ENCODE measurements at regions not wholly inside any gene's neighbourhood (a gene's known extent, or its start where the extent isn't known, plus 50 kb on each side); places are given as distances from the start of the nearest gene placed in this dataset.
A peak's percentile ranks its signal among the peaks of the same experiment; 100 is the strongest.

GRCh38 chr2:53473775-53474311 is 293.8 kb upstream of the CHAC2 start:
- Mint-ChIP-seq H3K27me3 (ENCODE audit: insufficient read depth) (no peaks in the 10 kb centered on the region), H3K4me1 (no peaks in the 10 kb centered on the region), H3K9me3 (no peaks in the 10 kb centered on the region), H3K36me3 (ENCODE audit: low read depth) (no peaks in the 10 kb centered on the region), H3K27ac (no peak overlapping the region), H3K4me3 (no peak overlapping the region)
- H3K9ac ChIP-seq (ENCODE audit: extremely low read depth, low read length, poor library complexity, severe bottlenecking) = no peak overlapping the region
- no peaks in the 10 kb centered on the region for H3K27me3 ChIP-seq (ENCODE audit: control insufficient read depth, insufficient read depth, low read length, poor library complexity, severe bottlenecking)
- H3K36me3 ChIP-seq (ENCODE audit: control insufficient read depth, insufficient read depth, low read length) = no peaks in the 10 kb centered on the region
- DNase-seq = no peak
- TF ChIP-seq CTCF (conservative IDR thresholded peaks at IDR 0.05) = no peak
- no peak overlapping the region for H3K27ac ChIP-seq (ENCODE audit: low read depth, low read length)
- no peaks in the 10 kb centered on the region for H3K4me1 ChIP-seq (ENCODE audit: control insufficient read depth, insufficient read depth, low read length)
- no peak overlapping the region for H3K4me3 ChIP-seq (ENCODE audit: low read length)
- 91% methylated on average over 3 of the region's 3 CpGs; no CpG with 5 or more reads in 1 of the 2 experiments for WGBS, 2 experiments (ENCODE audit: insufficient coverage in 1 of 2, insufficient read length in 1 of 2)
- no peaks in the 10 kb centered on the region for H3K9me3 ChIP-seq (ENCODE audit: control insufficient read depth, low read length)

GRCh38 chr2:53473236-53473635 is 294.4 kb upstream of the CHAC2 start:
- H3K9ac ChIP-seq (ENCODE audit: extremely low read depth, low read length, poor library complexity, severe bottlenecking) = no peak overlapping the region
- TF ChIP-seq CTCF (conservative IDR thresholded peaks at IDR 0.05) = peak; percentile 71
- Mint-ChIP-seq H3K36me3 (ENCODE audit: low read depth) (no peaks in the 10 kb centered on the region), H3K27me3 (ENCODE audit: insufficient read depth) (no peaks in the 10 kb centered on the region), H3K4me1 (no peaks in the 10 kb centered on the region), H3K4me3 (no peak overlapping the region), H3K27ac (no peak overlapping the region), H3K9me3 (no peaks in the 10 kb centered on the region)
- no peaks in the 10 kb centered on the region for H3K27me3 ChIP-seq (ENCODE audit: control insufficient read depth, insufficient read depth, low read length, poor library complexity, severe bottlenecking)
- DNase-seq = peak; percentile 61
- no peaks in the 10 kb centered on the region for H3K9me3 ChIP-seq (ENCODE audit: control insufficient read depth, low read length)
- H3K36me3 ChIP-seq (ENCODE audit: control insufficient read depth, insufficient read depth, low read length) = no peaks in the 10 kb centered on the region
- no peak overlapping the region for H3K27ac ChIP-seq (ENCODE audit: low read depth, low read length)
- no peak overlapping the region for H3K4me3 ChIP-seq (ENCODE audit: low read length)
- 60 to 87% methylated on average over 1 to 4 of the region's 4 CpGs for WGBS, 2 experiments (ENCODE audit: insufficient coverage in 1 of 2, insufficient read length in 1 of 2)
- no peaks in the 10 kb centered on the region for H3K4me1 ChIP-seq (ENCODE audit: control insufficient read depth, insufficient read depth, low read length)

- 91 to 94% methylated on average over 2 to 4 of the region's 4 CpGs for WGBS, 2 experiments (ENCODE audit: insufficient coverage in 1 of 2, insufficient read length in 1 of 2)
- Mint-ChIP-seq H3K9me3 (no peaks in the 10 kb centered on the region), H3K4me3 (no peak overlapping the region), H3K27me3 (ENCODE audit: insufficient read depth) (no peaks in the 10 kb centered on the region), H3K4me1 (peaks cover 4% of the 10 kb centered on the region), H3K36me3 (ENCODE audit: low read depth) (no peaks in the 10 kb centered on the region), H3K27ac (no peak overlapping the region)
- no peak overlapping the region for H3K27ac ChIP-seq (ENCODE audit: low read depth, low read length)
- no peak for TF ChIP-seq CTCF (conservative IDR thresholded peaks at IDR 0.05)
- DNase-seq = no peak
- no peak overlapping the region for H3K4me3 ChIP-seq (ENCODE audit: low read length)
- no peaks in the 10 kb centered on the region for H3K27me3 ChIP-seq (ENCODE audit: control insufficient read depth, insufficient read depth, low read length, poor library complexity, severe bottlenecking)
- no peaks in the 10 kb centered on the region for H3K36me3 ChIP-seq (ENCODE audit: control insufficient read depth, insufficient read depth, low read length)
- no peaks in the 10 kb centered on the region for H3K4me1 ChIP-seq (ENCODE audit: control insufficient read depth, insufficient read depth, low read length)
- no peak overlapping the region for H3K9ac ChIP-seq (ENCODE audit: extremely low read depth, low read length, poor library complexity, severe bottlenecking)
- H3K9me3 ChIP-seq (ENCODE audit: control insufficient read depth, low read length) = no peaks in the 10 kb centered on the region
Measured at GRCh38 chr2:53467467-53468180, 300.0 kb upstream of the CHAC2 start.
